Spleen (tissue), 11 donors: ENCODE measurements at regions not wholly inside any gene's neighbourhood (a gene's known extent, or its start where the extent isn't known, plus 50 kb on each side); places are given as distances from the start of the nearest gene placed in this dataset.

Experiments
- DNase-seq: peaks from one replicate; pipeline ENCODE4 v3.0.0-alpha.2; 2020
- H3K27ac ChIP-seq, 8 donors: fragments of 200-600 bp; sonication (generic) in 7 of 8; 1 replicate in 4 of 8; 2 replicates in 4 of 8; pipeline versions ENCODE4 v1.5.0 to v1.8.0; 2016 to 2021; ENCODE audit warnings: inconsistent platforms in 4 of 8, mild to moderate bottlenecking in 4 of 8, moderate library complexity in 1 of 8
- H3K27me3 ChIP-seq, 7 donors: fragments of 200-600 bp; sonication (generic) in 6 of 7; replicated peaks in 1 of 7; 1 replicate in 4 of 7; 2 replicates in 3 of 7; pipeline versions ENCODE4 v1.5.0 to v1.8.0; 2016 to 2021; ENCODE audit warnings: inconsistent platforms in 3 of 7, mild to moderate bottlenecking in 1 of 7
- H3K36me3 ChIP-seq, 6 donors: fragments of 200-600 bp; sonication (generic) in 5 of 6; 1 replicate in 4 of 6; 2 replicates in 2 of 6; pipeline versions ENCODE4 v1.5.0 to v1.8.0; 2016 to 2021; ENCODE audit warnings: inconsistent platforms in 2 of 6
- H3K4me1 ChIP-seq, 6 donors: fragments of 200-600 bp; sonication (generic) in 5 of 6; 1 replicate in 3 of 6; 2 replicates in 3 of 6; pipeline versions ENCODE4 v1.5.0 to v1.8.0; 2016 to 2021; ENCODE audit warnings: inconsistent platforms in 3 of 6
- H3K4me3 ChIP-seq, 8 donors: fragments of 200-600 bp; sonication (generic) in 7 of 8; 1 replicate in 4 of 8; 2 replicates in 4 of 8; pipeline versions ENCODE4 v1.5.0 to v1.8.0; 2016 to 2021; ENCODE audit warnings: inconsistent platforms in 4 of 8, mild to moderate bottlenecking in 4 of 8, moderate library complexity in 2 of 8
- H3K9me3 ChIP-seq, 8 donors: fragments of 200-600 bp; sonication (generic) in 7 of 8; 1 replicate in 4 of 8; 2 replicates in 4 of 8; pipeline versions ENCODE4 v1.5.0 to v1.8.0; 2016 to 2021; ENCODE audit warnings: inconsistent platforms in 4 of 8
- POLR2A ChIP-seq, 3 donors: fragments of 450-650 bp; IDR thresholded peaks; one replicate each; pipeline ENCODE4 v1.5.1; 2017; ENCODE audit warnings: antibody characterized with exemption in 3 of 3, mild to moderate bottlenecking in 1 of 3
- POLR2AphosphoS5 ChIP-seq, 3 donors: sonication (generic); formaldehyde crosslinking; IDR thresholded peaks; one replicate each; pipeline ENCODE4 v1.5.1; 2017; ENCODE audit warnings: antibody characterized with exemption in 3 of 3
- WGBS, 5 donors: extraction: QIAGEN DNeasy Blood & Tissue Kit in 3 of 5; methylation state at CpG; one replicate each; pipeline versions ENCODE4 v1.1.5 to v1.1.7; 2013 to 2018; 5-methylcytosine and 5-hydroxymethylcytosine counted together
- intact Hi-C: fragments of 100-400 bp; cut with DNase I; formaldehyde crosslinking; loops from one replicate; pipeline ENCODE4 v1.15.0; 2023; ENCODE audit warnings: low total_unique reads
- TF ChIP-seq, protein P1 (sequence below), 11 experiments: fragments of 200-600 bp in 7 of 11; fragments of 450-650 bp in 4 of 11; sonication (generic) in 4 of 11; IDR thresholded peaks in 8 of 11; conservative IDR thresholded peaks in 3 of 11; 1 replicate in 7 of 11; 2 replicates in 4 of 11; pipeline versions ENCODE4 v1.4.0 to v1.8.0; 2016 to 2021; ENCODE audit warnings: antibody characterized with exemption in 11 of 11, inconsistent platforms in 4 of 11, mild to moderate bottlenecking in 1 of 11
- donor health status: healthy with polysubstance abuse.
- donor health status: DM: no; HTN: no; CAD: no; lungs with moderate emphysema.
- donor health status: DM: no; HTN: no; CAD: no.
- donor health status: Bipolar disorder and iron deficiency.
- donor health status: healthy.
- donor health status: DM: no; HTN: no; CAD: no.
- donor health status: DM: yes; HTN: yes; CAD: no.

DNA sequence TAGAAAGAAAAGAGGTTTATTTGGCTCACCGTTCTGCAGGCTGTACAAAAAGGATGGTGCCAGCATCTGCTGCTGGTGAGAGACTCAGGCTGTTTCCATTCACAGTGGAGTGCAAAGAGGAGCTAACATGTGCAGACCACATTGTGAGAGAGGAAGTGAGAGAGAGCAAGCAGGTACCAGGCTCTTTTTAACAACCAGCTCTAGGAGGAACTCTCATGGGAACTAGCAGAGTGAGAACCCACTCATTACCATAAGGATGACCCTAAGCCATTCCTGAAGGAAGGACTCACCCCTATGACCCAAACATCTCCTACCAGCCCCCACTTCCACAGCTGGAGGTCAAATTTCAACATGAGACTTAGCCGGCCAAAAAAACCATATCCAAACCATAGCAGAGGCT is 158.6 kb upstream of the ADGRL3 start:
- no peak overlapping the region for H3K4me3 ChIP-seq
- no peaks in the 10 kb centered on the region for H3K36me3 ChIP-seq
- no peak for DNase-seq
- no peaks in the 10 kb centered on the region for H3K27me3 ChIP-seq
- 72 to 93% (median 79%) methylated on average over 2 of the region's 2 CpGs for WGBS, 5 donors
- peaks cover 0 to 26% (median 5%) of the 10 kb centered on the region in 8 donors for H3K9me3 ChIP-seq
- intact Hi-C loops = no loop called here
- no peak for TF ChIP-seq POLR2AphosphoS5 (IDR thresholded peaks at IDR 0.05)
- no peak for TF ChIP-seq POLR2A (IDR thresholded peaks at IDR 0.05)
- TF ChIP-seq, protein P1, sequence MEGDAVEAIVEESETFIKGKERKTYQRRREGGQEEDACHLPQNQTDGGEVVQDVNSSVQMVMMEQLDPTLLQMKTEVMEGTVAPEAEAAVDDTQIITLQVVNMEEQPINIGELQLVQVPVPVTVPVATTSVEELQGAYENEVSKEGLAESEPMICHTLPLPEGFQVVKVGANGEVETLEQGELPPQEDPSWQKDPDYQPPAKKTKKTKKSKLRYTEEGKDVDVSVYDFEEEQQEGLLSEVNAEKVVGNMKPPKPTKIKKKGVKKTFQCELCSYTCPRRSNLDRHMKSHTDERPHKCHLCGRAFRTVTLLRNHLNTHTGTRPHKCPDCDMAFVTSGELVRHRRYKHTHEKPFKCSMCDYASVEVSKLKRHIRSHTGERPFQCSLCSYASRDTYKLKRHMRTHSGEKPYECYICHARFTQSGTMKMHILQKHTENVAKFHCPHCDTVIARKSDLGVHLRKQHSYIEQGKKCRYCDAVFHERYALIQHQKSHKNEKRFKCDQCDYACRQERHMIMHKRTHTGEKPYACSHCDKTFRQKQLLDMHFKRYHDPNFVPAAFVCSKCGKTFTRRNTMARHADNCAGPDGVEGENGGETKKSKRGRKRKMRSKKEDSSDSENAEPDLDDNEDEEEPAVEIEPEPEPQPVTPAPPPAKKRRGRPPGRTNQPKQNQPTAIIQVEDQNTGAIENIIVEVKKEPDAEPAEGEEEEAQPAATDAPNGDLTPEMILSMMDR (IDR thresholded peaks at IDR 0.05 in 8 of 11, conservative IDR thresholded peaks at IDR 0.05 in 3 of 11) = no peak
- H3K27ac ChIP-seq = no peak overlapping the region
- no peaks in the 10 kb centered on the region for H3K4me1 ChIP-seq

DNA sequence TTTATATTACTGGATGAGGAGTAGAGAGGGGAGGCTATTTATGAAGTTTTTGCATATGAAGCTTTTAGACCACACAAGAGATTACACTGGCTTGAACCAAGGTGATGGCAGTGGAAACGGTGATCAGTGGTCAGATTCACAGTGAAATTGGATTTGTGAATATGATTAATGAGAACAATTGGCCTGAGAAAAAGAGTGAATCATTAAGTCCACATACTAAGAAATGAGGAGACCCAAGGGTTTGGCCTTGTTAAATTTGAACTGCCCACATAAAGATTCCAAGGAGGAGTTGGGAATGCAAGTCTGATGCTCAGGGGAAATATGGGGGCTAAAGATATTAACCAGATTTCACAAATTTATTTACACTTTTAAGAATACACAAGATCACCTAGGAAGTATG is 155.3 kb upstream of the ADGRL3 start:
- H3K27me3 ChIP-seq = no peaks in the 10 kb centered on the region
- TF ChIP-seq POLR2A (IDR thresholded peaks at IDR 0.05) (no peak), POLR2AphosphoS5 (IDR thresholded peaks at IDR 0.05) (no peak)
- TF ChIP-seq, protein P1 (IDR thresholded peaks at IDR 0.05 in 8 of 11, conservative IDR thresholded peaks at IDR 0.05 in 3 of 11) = no peak
- WGBS, 5 donors = 73 to 91% (median 78%) methylated on average over 1 of the region's 1 CpG

DNA sequence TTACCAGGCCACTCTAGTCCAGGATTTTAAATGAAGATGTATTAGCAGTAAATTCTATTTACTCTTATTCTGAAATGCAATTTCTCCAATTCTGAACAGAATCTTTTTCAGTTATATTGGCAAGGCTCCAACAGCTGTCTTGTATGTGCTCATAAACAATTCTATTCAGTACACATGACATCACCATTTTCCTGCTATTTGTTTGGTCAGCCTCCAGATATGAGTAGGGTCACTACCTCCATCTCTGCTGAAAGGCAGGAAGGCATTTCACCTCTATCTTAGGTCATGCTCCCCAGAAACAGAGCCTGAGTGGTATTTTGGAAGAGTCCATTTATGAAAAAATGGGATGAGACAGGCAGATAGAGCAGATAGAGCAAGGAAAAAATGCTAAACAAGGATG is 151.1 kb upstream of the ADGRL3 start:
- peaks cover 0 to 9% (median 0%) of the 10 kb centered on the region in 8 donors for H3K9me3 ChIP-seq
- TF ChIP-seq POLR2AphosphoS5 (IDR thresholded peaks at IDR 0.05) (no peak), POLR2A (IDR thresholded peaks at IDR 0.05) (no peak)
- TF ChIP-seq, protein P1 (IDR thresholded peaks at IDR 0.05 in 8 of 11, conservative IDR thresholded peaks at IDR 0.05 in 3 of 11) = no peak
- H3K27ac ChIP-seq = no peak overlapping the region
- H3K4me3 ChIP-seq = no peak overlapping the region
- no peaks in the 10 kb centered on the region for H3K4me1 ChIP-seq
- intact Hi-C loops = no loop called here
- no peak for DNase-seq
- H3K27me3 ChIP-seq = no peaks in the 10 kb centered on the region
- no peaks in the 10 kb centered on the region for H3K36me3 ChIP-seq

More for the DNA sequence above, 155.3 kb upstream of the ADGRL3 start:
- H3K9me3 ChIP-seq = peaks cover 0 to 23% (median 0%) of the 10 kb centered on the region in 8 donors
- H3K27ac ChIP-seq = no peak overlapping the region
- no peaks in the 10 kb centered on the region for H3K36me3 ChIP-seq
- no peak for DNase-seq
- intact Hi-C loops = no loop called here
- H3K4me3 ChIP-seq = no peak overlapping the region
- H3K4me1 ChIP-seq = no peaks in the 10 kb centered on the region

DNA sequence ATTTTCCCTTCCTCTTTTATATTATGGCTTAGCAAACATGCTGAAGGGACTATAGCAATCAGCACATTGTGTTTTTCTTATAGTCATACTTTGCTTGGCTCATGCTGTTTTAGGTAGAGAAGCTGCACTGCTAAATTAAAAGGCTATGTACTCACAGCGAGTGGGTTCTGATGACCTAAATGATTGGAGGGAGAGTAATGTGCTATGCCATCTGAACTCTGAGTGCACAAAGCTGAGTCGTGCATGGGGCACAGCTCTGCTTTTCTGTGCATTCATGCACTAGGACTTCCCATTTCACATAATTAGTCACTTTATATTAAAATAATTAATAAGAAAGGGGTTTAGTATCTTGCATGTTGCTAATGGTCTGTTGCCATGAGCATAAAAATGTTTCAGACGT is 132.7 kb upstream of the ADGRL3 start:
- Histone ChIP-seq H3K27ac (no peak overlapping the region), H3K4me1 (no peaks in the 10 kb centered on the region), H3K27me3 (no peaks in the 10 kb centered on the region), H3K36me3 (no peaks in the 10 kb centered on the region), H3K9me3 (peaks cover 0 to 6% (median 0%) of the 10 kb centered on the region in 8 donors), H3K4me3 (no peak overlapping the region)
- DNase-seq = no peak
- 72 to 84% (median 83%) methylated on average over 3 of the region's 3 CpGs for WGBS, 5 donors
- intact Hi-C loops = no loop called here
- TF ChIP-seq POLR2AphosphoS5 (IDR thresholded peaks at IDR 0.05) (no peak), POLR2A (IDR thresholded peaks at IDR 0.05) (no peak)
- TF ChIP-seq, protein P1 (IDR thresholded peaks at IDR 0.05 in 8 of 11, conservative IDR thresholded peaks at IDR 0.05 in 3 of 11) = no peak
